ENCODE measurements at regions not wholly inside any gene's neighbourhood (a gene's known extent, or its start where the extent isn't known, plus 50 kb on each side); places are given as distances from the start of the nearest gene placed in this dataset.

DNA sequence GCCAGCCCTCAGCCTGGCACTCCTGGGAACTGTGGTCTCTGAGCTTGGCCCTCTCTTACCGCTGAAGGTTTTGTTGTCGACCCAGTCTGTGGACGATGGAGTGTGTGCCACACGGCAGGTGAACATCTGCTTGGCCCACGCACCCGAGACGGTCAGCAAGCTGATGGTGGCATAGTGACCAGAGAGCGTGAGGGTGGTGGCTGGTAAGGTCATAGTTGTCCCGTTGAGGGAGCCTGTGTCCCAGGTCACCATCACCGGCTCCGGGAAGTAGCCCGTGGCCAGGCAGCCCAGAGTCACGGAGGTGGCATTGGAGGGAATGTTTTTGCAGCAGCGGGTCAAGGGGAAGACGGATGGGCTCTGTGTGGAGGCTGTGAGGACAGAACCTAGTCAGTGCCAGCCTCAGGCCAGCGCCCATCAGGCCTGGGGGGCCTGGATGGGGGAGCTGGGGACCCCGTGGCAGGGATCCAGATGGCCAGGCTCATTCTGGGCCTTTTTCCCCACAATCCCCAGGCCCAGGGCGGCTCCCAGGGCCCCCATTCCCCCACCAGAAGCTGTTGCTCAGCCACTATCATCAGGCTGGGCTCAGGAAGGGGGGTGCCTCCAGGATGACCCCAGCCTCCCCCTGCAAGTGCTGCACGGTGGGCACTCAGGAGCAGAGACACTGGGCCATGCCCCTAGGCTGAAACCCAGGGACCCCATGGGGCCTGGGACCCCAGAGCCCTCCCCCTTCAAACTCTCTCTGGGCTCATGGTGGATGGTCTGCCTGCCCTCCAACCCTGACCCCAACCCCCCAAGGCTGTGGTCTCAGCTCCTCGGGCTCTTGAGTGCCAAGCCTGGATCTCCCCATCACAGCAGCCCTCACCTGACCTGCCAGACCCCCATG, 75.2 kb downstream of the TMEM121 start:
- no peak overlapping the region for H3K27ac ChIP-seq (ENCODE audit: extremely low read length, insufficient read depth, low read length)
- no peak overlapping the region for H3K4me2 ChIP-seq (ENCODE audit: low read depth, low read length)
- no peaks in the 10 kb centered on the region for H3K9me3 ChIP-seq (ENCODE audit: low read length)
- H3K4me1 ChIP-seq (ENCODE audit: insufficient read depth, low read length), result no peaks in the 10 kb centered on the region
- FAIRE-seq, result no peak
- H3K9ac ChIP-seq (ENCODE audit: insufficient read depth, low read depth, low read length), result no peak overlapping the region
- no TSS peak for BruUV-seq (replicated peaks)
- no peak for ATAC-seq
- no peaks in the 10 kb centered on the region for H3K36me3 ChIP-seq (replicated peaks in 1 of 2; ENCODE audit: control insufficient read depth in 1 of 2, insufficient read depth in 2 of 2, low read length in 2 of 2)
- no peak for DNase-seq (ENCODE audit: low spot score)
- ChIA-PET POLR2A (no interaction called here), CTCF (ENCODE audit: low intra/inter-chr PET ratio, low total read pairs) (no interaction called here)
- in situ Hi-C loops (cut with HindIII; ENCODE audit: extremely low pct_ligation_motif_present, low pct_unique_long_range_greater_than_20kb), result no loop called here
- no peaks in the 10 kb centered on the region for H3K79me2 ChIP-seq (ENCODE audit: insufficient read depth, low read length)
- H3K27me3 ChIP-seq (ENCODE audit: control insufficient read depth in 1 of 2, insufficient read depth in 2 of 2, low read length in 2 of 2), result peaks cover 2 to 26% of the 10 kb centered on the region in 2 experiments; a peak in 4 of 5 replicates
- no peak overlapping the region for H3K4me3 ChIP-seq (replicated peaks in 1 of 3; ENCODE audit: insufficient read depth in 1 of 3, low read depth in 2 of 3, low read length in 3 of 3)
- 22% methylated on average over 13 of the region's 20 CpGs for whole genome bisulfite sequencing (ENCODE audit: low lambda C conversion rate)
- intact Hi-C loops (cut with micrococcal nuclease; ENCODE audit: unreplicated experiment), result no loop called here
- H4K20me1 ChIP-seq (ENCODE audit: insufficient read depth, low read length), result 0 out of 2 replicates have a peak, but pooled peaks cover 3% of the 10 kb centered on the region
- TF ChIP-seq SYNCRIP (IDR thresholded peaks at IDR 0.05; ENCODE audit: insufficient read depth, low read depth, low read length), result no peak
- H2AFZ ChIP-seq (ENCODE audit: low read length), result no peak overlapping the region

DNA sequence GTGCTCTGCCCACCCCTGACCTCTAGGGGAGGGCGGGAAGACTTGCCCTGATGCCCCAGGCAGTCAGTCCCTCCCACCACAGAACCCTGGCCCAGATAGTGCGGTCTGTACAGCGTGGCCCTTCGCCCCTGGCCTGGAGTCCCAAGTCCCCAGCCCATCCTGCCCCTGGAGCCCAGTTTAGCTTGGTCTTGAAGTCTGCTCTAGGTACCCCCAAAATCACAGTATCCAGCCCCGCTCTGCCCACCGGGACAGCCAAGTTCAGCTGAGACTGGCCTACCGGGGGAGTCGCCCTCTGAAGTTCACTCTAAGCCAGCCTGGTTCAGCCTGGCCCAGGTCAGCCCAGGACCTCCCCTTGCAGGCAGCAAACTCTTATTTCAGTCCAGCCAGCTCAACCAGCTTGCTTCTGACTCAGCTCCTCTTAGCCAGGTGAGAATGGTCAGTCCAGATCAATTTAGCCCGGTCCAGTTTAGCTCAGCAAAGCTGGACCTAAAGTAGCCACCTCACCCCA, 75.9 kb downstream of the TMEM121 start:
- in situ Hi-C loops (cut with HindIII; ENCODE audit: extremely low pct_ligation_motif_present, low pct_unique_long_range_greater_than_20kb) (no loop called here), intact Hi-C loops (cut with micrococcal nuclease; ENCODE audit: unreplicated experiment) (no loop called here)
- no peak overlapping the region for H3K9ac ChIP-seq (ENCODE audit: insufficient read depth, low read depth, low read length)
- no peak overlapping the region for H3K4me2 ChIP-seq (ENCODE audit: low read depth, low read length)
- TF ChIP-seq ZNF205 (CRISPR knock-in tag; IDR thresholded peaks at IDR 0.05) (no peak), ZNF556 (CRISPR knock-in tag; IDR thresholded peaks at IDR 0.05; ENCODE audit: borderline replicate concordance) (peak; percentile 89)
- TF ChIP-seq, protein P1, sequence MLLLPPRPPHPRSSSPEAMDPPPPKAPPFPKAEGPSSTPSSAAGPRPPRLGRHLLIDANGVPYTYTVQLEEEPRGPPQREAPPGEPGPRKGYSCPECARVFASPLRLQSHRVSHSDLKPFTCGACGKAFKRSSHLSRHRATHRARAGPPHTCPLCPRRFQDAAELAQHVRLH (CRISPR knock-in tag; IDR thresholded peaks at IDR 0.05; ENCODE audit: borderline replicate concordance, low read depth), result no peak
- TF ChIP-seq, protein P2, sequence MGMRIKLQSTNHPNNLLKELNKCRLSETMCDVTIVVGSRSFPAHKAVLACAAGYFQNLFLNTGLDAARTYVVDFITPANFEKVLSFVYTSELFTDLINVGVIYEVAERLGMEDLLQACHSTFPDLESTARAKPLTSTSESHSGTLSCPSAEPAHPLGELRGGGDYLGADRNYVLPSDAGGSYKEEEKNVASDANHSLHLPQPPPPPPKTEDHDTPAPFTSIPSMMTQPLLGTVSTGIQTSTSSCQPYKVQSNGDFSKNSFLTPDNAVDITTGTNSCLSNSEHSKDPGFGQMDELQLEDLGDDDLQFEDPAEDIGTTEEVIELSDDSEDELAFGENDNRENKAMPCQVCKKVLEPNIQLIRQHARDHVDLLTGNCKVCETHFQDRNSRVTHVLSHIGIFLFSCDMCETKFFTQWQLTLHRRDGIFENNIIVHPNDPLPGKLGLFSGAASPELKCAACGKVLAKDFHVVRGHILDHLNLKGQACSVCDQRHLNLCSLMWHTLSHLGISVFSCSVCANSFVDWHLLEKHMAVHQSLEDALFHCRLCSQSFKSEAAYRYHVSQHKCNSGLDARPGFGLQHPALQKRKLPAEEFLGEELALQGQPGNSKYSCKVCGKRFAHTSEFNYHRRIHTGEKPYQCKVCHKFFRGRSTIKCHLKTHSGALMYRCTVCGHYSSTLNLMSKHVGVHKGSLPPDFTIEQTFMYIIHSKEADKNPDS (CRISPR knock-in tag; IDR thresholded peaks at IDR 0.05), result no peak
- no TSS peak for BruUV-seq (replicated peaks)
- DNase-seq (ENCODE audit: low spot score) (no peak), ATAC-seq (no peak), FAIRE-seq (no peak)
- no peak overlapping the region for H3K27ac ChIP-seq (ENCODE audit: extremely low read length, insufficient read depth, low read length)
- 0 out of 2 replicates have a peak, but pooled peaks cover 3% of the 10 kb centered on the region for H4K20me1 ChIP-seq (ENCODE audit: insufficient read depth, low read length)
- H3K27me3 ChIP-seq (ENCODE audit: control insufficient read depth in 1 of 2, insufficient read depth in 2 of 2, low read length in 2 of 2), result peaks cover 2 to 26% of the 10 kb centered on the region in 2 experiments; a peak in 4 of 5 replicates
- ChIA-PET CTCF (ENCODE audit: low intra/inter-chr PET ratio, low total read pairs) (no interaction called here), POLR2A (no interaction called here)
- no peaks in the 10 kb centered on the region for H3K79me2 ChIP-seq (ENCODE audit: insufficient read depth, low read length)
- H3K36me3 ChIP-seq (replicated peaks in 1 of 2; ENCODE audit: control insufficient read depth in 1 of 2, insufficient read depth in 2 of 2, low read length in 2 of 2), result no peaks in the 10 kb centered on the region
- no peak overlapping the region for H2AFZ ChIP-seq (ENCODE audit: low read length)
- WGBS (ENCODE audit: low lambda C conversion rate), result 0% methylated on average over 3 of the region's 9 CpGs
- no peaks in the 10 kb centered on the region for H3K4me1 ChIP-seq (ENCODE audit: insufficient read depth, low read length)
- H3K9me3 ChIP-seq (ENCODE audit: low read length), result no peaks in the 10 kb centered on the region
- H3K4me3 ChIP-seq (replicated peaks in 1 of 3; ENCODE audit: insufficient read depth in 1 of 3, low read depth in 2 of 3, low read length in 3 of 3), result no peak overlapping the region

All from HepG2 (cell line).